CD14-positive monocyte (primary cell): ENCODE measurements at regions not wholly inside any gene's neighbourhood (a gene's known extent, or its start where the extent isn't known, plus 50 kb on each side); places are given as distances from the start of the nearest gene placed in this dataset.
A peak's percentile ranks its signal among the peaks of the same experiment; 100 is the strongest.

Source experiments
- DNase-seq, 3 donors: peaks; one replicate each; pipeline ENCODE4 v3.0.0-alpha.2; 2011 to 2022
- H2AFZ ChIP-seq: 2 replicates; pipeline ENCODE4 v1.6.0; 2012; ENCODE audit warnings: mild to moderate bottlenecking, low read depth, low read length, inconsistent platforms; ENCODE audit not compliant: insufficient read depth, poor library complexity, severe bottlenecking
- H3K27ac ChIP-seq, 2 donors: 1 replicate in 1 of 2; 2 replicates in 1 of 2; pipeline ENCODE4 v1.5.1; 2012 to 2013; ENCODE audit warnings: low read length in 2 of 2, control low read depth in 1 of 2, inconsistent platforms in 1 of 2, low read depth in 1 of 2, mild to moderate bottlenecking in 1 of 2
- H3K27me3 ChIP-seq, 2 donors: one replicate each; pipeline versions ENCODE4 v1.6.0 to v1.6.1; 2011 to 2013; ENCODE audit warnings: low read length in 2 of 2; ENCODE audit not compliant: control insufficient read depth in 2 of 2, insufficient read depth in 2 of 2
- H3K36me3 ChIP-seq, 2 donors: replicated peaks in 1 of 2; 1 replicate in 1 of 2; 2 replicates in 1 of 2; pipeline versions ENCODE4 v1.5.1 to v1.6.1; 2012 to 2013; ENCODE audit warnings: low read length in 2 of 2, control low read depth in 1 of 2, inconsistent platforms in 1 of 2, mild to moderate bottlenecking in 1 of 2; ENCODE audit not compliant: insufficient read depth in 2 of 2, control insufficient read depth in 1 of 2
- H3K4me1 ChIP-seq, 2 donors: 1 replicate in 1 of 2; 2 replicates in 1 of 2; pipeline versions ENCODE4 v1.5.1 to v1.6.1; 2012 to 2013; ENCODE audit warnings: low read length in 2 of 2, control low read depth in 1 of 2, inconsistent platforms in 1 of 2, mild to moderate bottlenecking in 1 of 2, moderate library complexity in 1 of 2; ENCODE audit not compliant: insufficient read depth in 2 of 2, control insufficient read depth in 1 of 2
- H3K4me2 ChIP-seq: replicated peaks from 2 replicates; pipeline ENCODE3; 2012; ENCODE audit warnings: low read length, moderate library complexity, mild to moderate bottlenecking; ENCODE audit not compliant: poor library complexity, severe bottlenecking; ENCODE audit errors: extremely low read depth
- H3K4me3 ChIP-seq, 3 experiments: fragments of 200-600 bp in 1 of 3; sonication (generic) in 1 of 3; replicated peaks in 1 of 3; 1 replicate in 2 of 3; 2 replicates in 1 of 3; pipeline ENCODE4 v1.5.1; 2011 to 2013; ENCODE audit warnings: low read length in 3 of 3, mild to moderate bottlenecking in 3 of 3, control low read depth in 2 of 3, low read depth in 2 of 3, inconsistent platforms in 1 of 3, moderate library complexity in 1 of 3
- H3K79me2 ChIP-seq: 2 replicates; pipeline ENCODE4 v1.6.0; 2012; ENCODE audit warnings: mild to moderate bottlenecking, control low read depth, inconsistent platforms, low read length, moderate library complexity; ENCODE audit not compliant: insufficient read depth
- H3K9ac ChIP-seq: 2 replicates; pipeline ENCODE4 v1.6.0; 2017; ENCODE audit warnings: low read length, mild to moderate bottlenecking; ENCODE audit not compliant: insufficient read depth, poor library complexity, severe bottlenecking
- H3K9me3 ChIP-seq, 2 donors: replicated peaks in 1 of 2; 1 replicate in 1 of 2; 2 replicates in 1 of 2; pipeline versions ENCODE4 v1.5.1 to v1.6.1; 2012 to 2013; ENCODE audit warnings: low read length in 2 of 2, control low read depth in 1 of 2; ENCODE audit not compliant: control insufficient read depth in 1 of 2, insufficient read depth in 1 of 2
- H4K20me1 ChIP-seq: 2 replicates; pipeline ENCODE4 v1.6.0; 2012; ENCODE audit warnings: mild to moderate bottlenecking, low read length, control low read depth, moderate library complexity; ENCODE audit not compliant: insufficient read depth
- H3K27ac Mint-ChIP-seq, 7 donors: one replicate each; pipeline ENCODE4 v1.8.0; 2020; ENCODE audit warnings: mild to moderate bottlenecking in 7 of 7, mixed read lengths in 7 of 7, moderate library complexity in 6 of 7, inconsistent platforms in 2 of 7
- H3K27me3 Mint-ChIP-seq, 3 donors: one replicate each; pipeline ENCODE4 v1.8.0; 2021 to 2022; ENCODE audit warnings: low read depth in 3 of 3, mild to moderate bottlenecking in 3 of 3, mixed read lengths in 3 of 3, moderate library complexity in 3 of 3, inconsistent platforms in 1 of 3
- H3K36me3 Mint-ChIP-seq, 2 donors: one replicate each; pipeline ENCODE4 v1.8.0; 2020; ENCODE audit warnings: mixed read lengths in 2 of 2, inconsistent platforms in 1 of 2, mild to moderate bottlenecking in 1 of 2
- H3K4me1 Mint-ChIP-seq: one replicate; pipeline ENCODE4 v1.8.0; 2020; ENCODE audit warnings: mild to moderate bottlenecking, mixed read lengths
- H3K4me3 Mint-ChIP-seq, 2 donors: one replicate each; pipeline ENCODE4 v1.8.0; 2020; ENCODE audit warnings: mild to moderate bottlenecking in 2 of 2, mixed read lengths in 2 of 2, moderate library complexity in 1 of 2
- H3K9me3 Mint-ChIP-seq, 7 donors: one replicate each; pipeline ENCODE4 v1.8.0; 2020 to 2022; ENCODE audit warnings: mixed read lengths in 7 of 7, mild to moderate bottlenecking in 6 of 7, moderate library complexity in 6 of 7, inconsistent platforms in 2 of 7
- WGBS: methylation state at CpG from one replicate; pipeline ENCODE4 v1.1.5; 2013; ENCODE audit warnings: missing lambda C conversion rate; ENCODE audit not compliant: insufficient coverage; 5-methylcytosine and 5-hydroxymethylcytosine counted together
- intact Hi-C, 2 donors: fragments of 100-400 bp; cut with micrococcal nuclease; formaldehyde crosslinking; loops; one replicate each; pipeline versions ENCODE4 v1.15.0 to v1.15.1; 2023
- TF ChIP-seq, protein P1 (sequence below): fragments of 200-600 bp; IDR thresholded peaks from one replicate; pipeline ENCODE4 v1.8.0; 2022; ENCODE audit warnings: antibody characterized with exemption, mild to moderate bottlenecking

DNA sequence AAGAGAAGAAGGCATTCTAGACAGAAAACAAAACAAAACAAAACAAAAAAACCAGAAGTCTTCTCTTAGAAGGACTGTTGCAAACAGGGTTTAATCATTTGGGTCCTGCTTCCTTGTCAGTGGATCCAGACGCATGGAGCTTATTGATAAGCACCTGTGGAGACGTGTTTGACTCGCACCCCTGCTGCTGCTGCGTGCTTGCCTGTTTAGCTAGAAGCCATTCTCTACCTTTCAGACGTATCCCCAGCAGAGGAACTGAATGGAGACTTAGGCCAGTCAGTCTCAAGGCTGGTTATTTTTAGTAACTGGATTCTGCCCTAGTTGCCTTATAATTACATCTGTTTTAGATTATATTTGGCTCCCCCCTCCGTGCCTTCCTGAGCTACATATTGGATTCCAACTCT lies 186.1 kb upstream of the EEA1 start:
- H3K4me2 ChIP-seq = no peak overlapping the region

DNA sequence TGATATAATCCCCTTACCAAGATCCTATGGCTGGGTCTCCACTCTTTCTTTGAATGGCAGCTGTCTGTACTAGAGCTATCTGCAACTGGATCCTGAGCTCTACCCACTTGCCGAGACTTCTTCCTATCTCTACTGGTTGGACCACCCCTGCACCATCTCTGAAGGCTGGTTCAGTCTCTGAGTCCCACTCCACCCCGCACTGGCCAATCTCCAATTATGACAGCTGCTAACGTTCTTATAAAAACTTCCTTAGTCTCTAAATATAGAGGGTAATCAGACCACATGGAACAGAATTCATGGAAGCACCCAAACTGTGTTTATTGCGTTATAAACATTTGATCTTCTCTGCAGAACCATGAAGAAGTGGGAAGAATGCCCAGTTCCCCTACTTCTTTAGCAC lies 186.6 kb upstream of the EEA1 start:
- Histone ChIP-seq H3K27me3 (no peaks in the 10 kb centered on the region), H3K4me2 (no peak overlapping the region), H3K36me3 (no peaks in the 10 kb centered on the region), H3K9me3 (no peaks in the 10 kb centered on the region), H2AFZ (no peak overlapping the region), H3K27ac (no peak overlapping the region), H3K4me1 (peaks cover 12 to 18% of the 10 kb centered on the region in 2 donors), H3K9ac (no peak overlapping the region), H3K4me3 (no peak overlapping the region), H4K20me1 (no peaks in the 10 kb centered on the region), H3K79me2 (no peaks in the 10 kb centered on the region)
- Mint-ChIP-seq H3K27ac (no peak overlapping the region), H3K9me3 (peaks cover 0 to 7% (median 3%) of the 10 kb centered on the region in 7 donors), H3K4me1 (peaks cover 25% of the 10 kb centered on the region), H3K36me3 (peaks cover 0 to 3% of the 10 kb centered on the region in 2 donors), H3K4me3 (no peak overlapping the region), H3K27me3 (peaks cover 0 to 2% (median 0%) of the 10 kb centered on the region in 3 donors)
- no peak for DNase-seq
- intact Hi-C loops = no loop called here
- TF ChIP-seq, protein P1, sequence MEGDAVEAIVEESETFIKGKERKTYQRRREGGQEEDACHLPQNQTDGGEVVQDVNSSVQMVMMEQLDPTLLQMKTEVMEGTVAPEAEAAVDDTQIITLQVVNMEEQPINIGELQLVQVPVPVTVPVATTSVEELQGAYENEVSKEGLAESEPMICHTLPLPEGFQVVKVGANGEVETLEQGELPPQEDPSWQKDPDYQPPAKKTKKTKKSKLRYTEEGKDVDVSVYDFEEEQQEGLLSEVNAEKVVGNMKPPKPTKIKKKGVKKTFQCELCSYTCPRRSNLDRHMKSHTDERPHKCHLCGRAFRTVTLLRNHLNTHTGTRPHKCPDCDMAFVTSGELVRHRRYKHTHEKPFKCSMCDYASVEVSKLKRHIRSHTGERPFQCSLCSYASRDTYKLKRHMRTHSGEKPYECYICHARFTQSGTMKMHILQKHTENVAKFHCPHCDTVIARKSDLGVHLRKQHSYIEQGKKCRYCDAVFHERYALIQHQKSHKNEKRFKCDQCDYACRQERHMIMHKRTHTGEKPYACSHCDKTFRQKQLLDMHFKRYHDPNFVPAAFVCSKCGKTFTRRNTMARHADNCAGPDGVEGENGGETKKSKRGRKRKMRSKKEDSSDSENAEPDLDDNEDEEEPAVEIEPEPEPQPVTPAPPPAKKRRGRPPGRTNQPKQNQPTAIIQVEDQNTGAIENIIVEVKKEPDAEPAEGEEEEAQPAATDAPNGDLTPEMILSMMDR = no peak
- WGBS = 100% methylated on average over 2 of the region's 4 CpGs

More for the DNA sequence above, 186.1 kb upstream of the EEA1 start:
- Histone ChIP-seq H2AFZ (no peak overlapping the region), H3K9ac (no peak overlapping the region), H3K27me3 (no peaks in the 10 kb centered on the region), H3K4me3 (no peak overlapping the region), H3K4me1 (peaks cover 12 to 18% of the 10 kb centered on the region in 2 donors), H3K36me3 (no peaks in the 10 kb centered on the region), H4K20me1 (no peaks in the 10 kb centered on the region), H3K79me2 (no peaks in the 10 kb centered on the region), H3K9me3 (no peaks in the 10 kb centered on the region), H3K27ac (no peak overlapping the region)
- peaks cover 25% of the 10 kb centered on the region for H3K4me1 Mint-ChIP-seq
- H3K4me3 Mint-ChIP-seq = peak overlapping the region in 1 of 2 donors; percentile 12
- intact Hi-C loops = no loop called here
- no peak for DNase-seq
- no peaks in the 10 kb centered on the region for H3K27me3 Mint-ChIP-seq
- WGBS = 88% methylated on average over 1 of the region's 6 CpGs
- H3K9me3 Mint-ChIP-seq = peaks cover 0 to 7% (median 3%) of the 10 kb centered on the region in 7 donors
- TF ChIP-seq, protein P1 = no peak
- H3K27ac Mint-ChIP-seq = no peak overlapping the region
- H3K36me3 Mint-ChIP-seq = peaks cover 0 to 3% of the 10 kb centered on the region in 2 donors
